ENCODE measurements at regions not wholly inside any gene's neighbourhood (a gene's known extent, or its start where the extent isn't known, plus 50 kb on each side); places are given as distances from the start of the nearest gene placed in this dataset.
"Not testable (repeated sequence)": the region's sequence is repeated elsewhere in the genome, so short reads cannot be mapped to it uniquely, and the experiment has no call there.

DNA sequence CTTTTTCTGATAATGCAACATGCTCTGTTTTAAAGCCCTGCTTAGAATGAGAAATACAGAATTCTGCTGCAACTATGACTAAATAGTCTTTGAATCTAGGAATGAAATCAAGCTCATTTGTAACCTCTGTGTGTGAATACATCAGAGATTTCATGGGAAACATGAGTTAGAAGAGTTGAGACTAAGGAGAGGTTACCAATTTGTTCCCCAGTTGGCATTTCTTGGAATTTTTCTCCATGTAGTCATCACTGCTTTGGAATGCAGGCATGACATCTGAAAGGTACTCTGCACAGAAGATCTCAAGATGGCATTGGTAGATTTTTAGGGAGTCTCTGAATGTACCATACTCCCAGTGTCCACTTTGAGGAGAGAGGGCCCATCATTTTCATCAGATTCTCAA is 237.2 kb downstream of the TFAP2A start:
- ATAC-seq (no peak), DNase-seq (no peak)

DNA sequence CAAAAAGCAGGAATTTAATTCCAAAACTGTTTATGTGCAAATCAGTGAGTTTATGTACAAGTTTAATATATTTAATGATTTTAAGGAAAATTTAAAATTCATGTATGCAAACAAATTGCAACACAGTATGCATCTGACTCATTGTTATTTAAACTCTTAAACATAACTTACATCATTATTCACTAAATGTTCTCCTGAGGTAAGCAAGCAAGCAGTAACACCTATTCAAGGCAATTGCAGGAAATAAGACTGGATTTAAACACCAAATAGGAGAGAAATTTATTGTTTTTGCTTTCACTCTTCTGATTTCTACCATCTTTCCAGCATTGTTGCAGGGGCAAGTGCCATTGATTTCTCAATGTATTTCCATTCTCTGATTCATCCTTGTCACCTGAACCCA is 239.5 kb downstream of the TFAP2A start:
- no peak for DNase-seq
- no peak for ATAC-seq

DNA sequence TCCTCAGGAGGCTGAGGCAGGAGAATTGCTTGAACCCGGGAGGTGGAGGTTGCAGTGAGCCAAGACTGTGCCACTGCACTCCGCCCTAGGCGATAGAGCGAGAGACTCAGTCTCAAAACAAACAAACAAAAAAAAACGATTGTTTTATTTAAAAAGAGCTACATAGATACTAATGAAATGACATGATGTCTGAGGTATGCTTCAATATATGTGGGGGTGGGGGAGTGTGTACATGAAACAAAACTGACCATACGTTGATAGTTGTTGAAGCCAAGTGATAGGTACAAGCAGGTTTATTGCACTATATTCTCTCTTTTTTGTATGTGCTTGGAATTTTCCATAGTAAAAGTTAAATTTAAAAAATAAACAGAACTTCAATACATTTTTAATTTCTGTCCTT is 240.1 kb downstream of the TFAP2A start:
- no peak for DNase-seq

DNA sequence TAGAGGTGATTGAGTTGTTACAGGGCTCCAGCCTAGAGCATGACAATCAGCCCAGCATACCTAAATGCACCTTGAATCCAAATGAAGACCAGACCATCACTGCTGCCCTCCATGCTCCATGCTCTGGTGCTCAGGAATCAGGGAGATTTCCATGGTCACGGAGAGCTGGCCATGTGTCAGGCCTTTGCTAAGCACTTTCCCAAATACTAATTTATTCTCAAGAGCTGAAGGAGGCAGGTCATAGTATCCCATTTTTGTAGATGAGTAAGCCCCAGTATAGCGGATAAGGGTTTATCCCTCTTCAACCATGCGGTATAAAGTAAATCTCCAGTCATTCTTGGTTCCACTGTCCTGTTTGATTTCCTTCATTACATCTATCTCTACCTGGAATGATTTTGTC is 240.8 kb downstream of the TFAP2A start:
- ATAC-seq, result no peak
- DNase-seq, result no peak

More for the DNA sequence above, 240.1 kb downstream of the TFAP2A start:
- ATAC-seq, result no peak

DNA sequence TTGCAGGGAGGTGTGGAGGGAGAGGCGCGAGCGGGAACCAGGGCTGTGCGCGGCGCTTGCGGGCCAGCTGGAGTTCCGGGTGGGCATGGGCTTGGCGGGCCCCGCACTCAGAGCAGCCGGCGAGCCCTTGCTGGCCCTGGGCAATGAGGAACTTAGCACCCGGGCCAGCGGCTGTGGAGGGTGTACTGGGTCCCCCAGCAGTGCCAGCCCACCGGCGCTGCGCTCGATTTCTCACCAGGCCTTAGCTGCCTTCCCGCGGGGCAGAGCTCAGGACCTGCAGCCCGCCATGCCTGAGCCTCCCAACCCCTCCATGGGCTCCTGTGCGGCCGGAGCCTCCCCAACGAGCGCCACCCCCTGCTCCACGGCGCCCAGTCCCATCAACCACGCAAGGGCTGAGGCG is 243.2 kb downstream of the TFAP2A start:
- not testable (repeated sequence) for ATAC-seq

DNA sequence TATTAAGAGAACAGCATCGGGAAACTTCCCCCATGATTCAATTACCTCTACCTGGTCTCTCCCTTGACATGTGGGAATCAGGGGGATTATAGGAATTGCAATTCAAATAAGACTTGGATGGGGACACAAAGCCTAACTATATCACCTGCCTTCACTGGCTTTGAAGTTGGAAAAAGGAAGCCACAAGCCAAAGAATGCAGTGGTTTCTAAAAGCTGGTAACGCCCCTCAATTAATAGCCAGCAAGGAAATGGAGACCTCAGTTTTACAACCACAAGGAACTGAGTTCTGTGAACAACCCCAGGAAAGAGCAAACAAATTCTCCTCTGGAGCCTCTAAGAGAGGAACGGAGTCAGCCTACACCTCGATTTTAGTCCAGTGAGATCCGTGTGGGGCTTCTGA is 244.1 kb downstream of the TFAP2A start:
- ATAC-seq (no peak), DNase-seq (no peak)

More for the DNA sequence above, 243.2 kb downstream of the TFAP2A start:
- DNase-seq, result not testable (repeated sequence)

DNA sequence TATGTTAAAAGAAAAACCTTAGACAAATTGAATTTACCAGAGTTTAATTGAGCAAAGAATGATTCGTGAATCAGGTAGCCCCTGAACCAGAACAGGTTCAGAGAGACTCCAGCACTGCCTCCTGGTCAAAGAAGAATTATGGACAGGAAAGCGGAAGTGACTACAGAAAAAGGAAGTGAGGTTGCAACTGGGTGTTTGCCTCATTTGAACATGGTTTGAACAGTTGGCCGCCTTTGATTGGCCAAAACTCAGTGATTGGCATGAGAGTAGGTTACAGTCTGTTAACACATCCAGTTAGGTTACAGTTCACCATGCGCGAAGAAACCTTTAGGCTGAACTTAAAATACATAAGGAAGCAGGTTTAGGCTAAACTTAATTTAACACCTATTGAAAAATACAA is 248.8 kb downstream of the TFAP2A start:
- DNase-seq (no peak), ATAC-seq (no peak)

DNA sequence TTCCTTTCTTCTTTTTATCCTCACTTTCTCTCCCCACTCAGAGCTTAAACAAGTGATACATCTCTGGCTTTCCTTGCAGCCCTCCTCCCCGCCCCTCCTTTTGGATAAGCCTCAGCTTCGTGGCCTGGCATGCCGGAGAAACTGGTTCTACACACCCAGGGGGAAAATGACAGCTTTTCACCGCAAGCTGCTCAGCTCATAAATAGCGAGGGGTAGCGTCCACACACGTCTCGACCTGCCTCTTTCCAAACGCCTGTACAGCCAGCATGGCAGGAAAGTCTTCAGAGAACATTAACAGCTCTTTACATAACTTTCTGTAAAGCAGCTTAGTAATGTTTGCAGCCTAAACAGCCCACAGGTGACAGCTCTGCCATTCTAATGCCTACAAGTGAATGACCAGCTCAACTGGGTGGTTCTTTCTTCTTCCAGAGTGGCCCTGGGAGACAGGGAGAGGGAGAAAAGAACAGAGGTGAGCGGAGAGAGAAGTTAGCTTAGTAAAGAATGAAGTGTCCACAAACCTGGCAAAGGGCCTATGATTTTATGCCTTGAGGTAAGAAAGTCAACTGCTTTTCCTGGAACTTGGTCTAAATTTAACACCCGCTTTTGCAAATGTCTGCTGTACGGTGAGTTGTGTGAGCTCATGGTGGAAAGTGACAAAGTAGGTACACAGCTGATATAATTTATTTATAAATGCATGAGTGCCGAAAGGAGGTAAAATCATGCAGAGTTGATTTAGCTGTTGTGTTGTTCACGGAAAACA is 251.5 kb downstream of the TFAP2A start:
- no peak for ATAC-seq

DNA sequence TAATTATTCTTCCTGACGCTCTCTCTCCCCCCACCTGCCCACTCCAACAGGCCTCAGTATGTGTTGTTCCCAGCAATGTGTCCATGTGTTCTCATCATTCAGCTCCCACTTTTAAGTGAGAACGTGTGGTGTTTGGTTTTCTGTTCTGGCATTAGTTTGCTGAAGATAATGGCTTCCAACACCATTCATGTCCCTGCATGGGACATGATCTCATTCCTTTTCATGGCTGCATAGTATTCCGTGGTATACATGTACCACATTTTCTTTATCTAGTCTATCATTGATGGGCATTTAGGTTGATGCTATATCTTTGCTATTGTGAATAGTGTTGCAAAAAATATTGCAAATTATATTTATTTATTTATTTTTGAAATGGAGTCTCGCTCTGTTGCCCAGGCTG is 258.0 kb downstream of the TFAP2A start:
- ATAC-seq (no peak), DNase-seq (no peak)

More for the DNA sequence above, 251.5 kb downstream of the TFAP2A start:
- DNase-seq, result no peak

DNA sequence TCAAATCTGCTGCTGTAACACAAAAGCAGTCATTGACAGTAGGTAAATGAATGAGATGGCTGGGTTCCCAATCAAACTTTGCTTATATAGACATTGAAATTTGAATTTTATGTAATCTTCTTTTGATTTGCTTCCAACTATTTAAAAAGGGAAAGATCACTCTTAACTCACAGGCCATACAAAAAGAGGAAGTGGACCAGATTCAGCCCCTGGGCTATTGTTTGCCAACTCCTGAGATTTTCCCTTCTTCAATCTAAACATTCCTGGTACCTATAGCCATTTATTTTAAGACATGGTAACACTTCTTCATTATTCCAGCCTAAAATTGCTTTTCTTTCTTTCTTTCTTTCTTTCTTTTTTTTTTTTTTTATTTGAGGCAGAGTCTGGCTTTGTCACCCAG is 260.6 kb downstream of the TFAP2A start:
- ATAC-seq, result no peak
- DNase-seq, result no peak

DNA sequence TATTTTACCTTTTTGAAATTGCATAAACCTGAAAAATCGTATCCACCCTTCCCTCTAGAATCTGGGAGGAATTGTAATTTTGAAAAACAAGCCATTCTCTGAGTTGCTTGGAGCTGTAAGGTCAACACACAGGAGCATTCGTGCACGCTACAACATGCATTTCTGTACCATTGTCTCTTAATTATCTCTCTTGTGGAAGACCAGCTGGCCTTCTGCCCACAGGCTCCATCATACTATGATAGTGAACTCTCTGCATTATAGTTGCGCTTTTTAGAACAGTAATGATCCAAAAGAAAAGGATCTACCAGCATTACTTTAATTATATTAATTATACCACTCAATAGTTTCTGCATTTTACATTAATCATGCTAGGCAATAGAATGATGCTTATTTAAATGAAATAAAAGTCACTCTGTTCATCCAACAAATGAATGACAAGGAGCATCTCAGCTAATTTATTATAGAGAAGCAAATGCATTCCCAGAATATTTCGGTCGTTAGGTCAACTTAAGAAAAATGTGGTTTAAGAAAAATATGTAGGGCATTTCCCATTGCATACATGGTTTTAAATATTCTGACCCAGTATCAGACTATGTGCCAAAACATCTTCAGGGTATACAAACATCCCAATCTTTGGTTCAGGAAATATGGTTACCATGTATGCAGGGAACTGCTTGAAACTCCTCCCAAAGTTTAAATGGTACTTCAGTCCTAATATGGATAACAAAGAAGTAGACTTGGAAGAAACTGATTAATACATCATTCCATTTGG is 263.5 kb downstream of the TFAP2A start:
- ATAC-seq (no peak), DNase-seq (no peak)

DNA sequence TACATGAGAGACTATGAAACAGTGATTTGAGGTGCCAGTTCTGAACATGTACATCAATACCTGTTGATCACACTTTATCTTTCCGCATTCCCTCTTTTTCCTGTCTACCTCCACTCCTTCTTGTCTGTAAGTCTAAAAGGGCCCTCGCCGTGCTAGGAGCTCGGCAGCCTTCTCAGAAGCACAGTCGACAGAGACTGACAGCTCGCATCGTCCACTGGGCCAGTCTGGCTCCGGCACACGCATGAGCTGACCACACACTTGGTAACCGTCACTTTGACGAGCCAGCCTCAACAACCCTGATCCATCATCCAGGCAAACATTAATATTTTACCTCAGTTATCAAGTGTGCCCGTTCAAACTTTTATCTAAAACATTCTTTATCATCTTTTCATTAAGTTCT is 265.3 kb downstream of the TFAP2A start:
- DNase-seq (no peak), ATAC-seq (no peak)

DNA sequence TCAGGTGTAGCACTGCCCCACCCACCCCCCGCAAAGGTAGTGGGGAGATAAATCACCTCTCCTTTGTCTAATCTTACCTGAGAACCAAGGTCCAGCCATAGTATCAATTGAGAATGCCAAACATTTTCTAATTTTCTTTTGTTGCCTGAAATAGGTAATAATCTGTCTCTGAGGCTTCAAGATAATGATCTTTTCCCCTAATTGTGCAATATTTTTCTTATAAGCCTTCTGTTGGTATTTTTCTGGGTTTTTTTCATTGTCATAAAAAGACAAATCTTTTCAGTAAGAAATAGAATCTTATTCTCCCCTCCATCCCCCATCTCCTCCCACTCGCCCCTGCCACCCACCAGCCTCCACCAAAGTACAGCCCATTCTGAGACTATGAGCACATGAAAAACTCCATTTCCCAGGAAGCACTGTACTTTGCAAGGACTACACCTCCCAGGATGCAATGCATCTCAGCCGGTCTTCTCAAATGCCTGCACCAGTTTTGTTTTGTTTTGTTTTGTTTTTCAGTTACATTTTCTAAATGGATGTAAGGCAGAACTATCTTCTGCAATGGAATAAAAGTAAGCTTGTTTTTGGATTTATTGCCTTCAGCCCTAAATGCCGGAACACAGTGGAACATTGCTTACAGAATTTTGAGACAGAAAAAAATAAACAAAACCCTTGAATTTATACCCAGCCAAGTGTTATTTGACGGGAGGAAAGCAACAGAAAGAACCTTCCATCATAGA is 268.0 kb downstream of the TFAP2A start:
- ATAC-seq (no peak), DNase-seq (no peak)

DNA sequence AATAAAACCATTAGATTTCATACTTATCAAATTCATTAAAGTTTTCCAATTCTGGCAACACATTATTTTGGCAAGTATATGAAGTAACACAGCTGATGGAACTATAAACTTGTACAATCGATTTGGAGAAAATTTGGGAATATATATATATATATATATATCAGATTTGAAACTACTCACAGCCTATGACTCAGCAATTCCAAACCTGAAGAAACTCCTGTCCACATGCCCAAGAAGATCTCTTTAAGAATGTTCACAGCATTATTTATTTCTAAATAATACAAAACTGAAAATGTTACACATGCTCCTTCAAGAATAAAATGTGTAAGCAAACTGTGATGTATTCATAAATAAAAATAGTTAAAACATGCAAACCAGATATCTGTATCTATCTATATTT is 270.1 kb downstream of the TFAP2A start:
- no peak for ATAC-seq
- DNase-seq, result no peak

DNA sequence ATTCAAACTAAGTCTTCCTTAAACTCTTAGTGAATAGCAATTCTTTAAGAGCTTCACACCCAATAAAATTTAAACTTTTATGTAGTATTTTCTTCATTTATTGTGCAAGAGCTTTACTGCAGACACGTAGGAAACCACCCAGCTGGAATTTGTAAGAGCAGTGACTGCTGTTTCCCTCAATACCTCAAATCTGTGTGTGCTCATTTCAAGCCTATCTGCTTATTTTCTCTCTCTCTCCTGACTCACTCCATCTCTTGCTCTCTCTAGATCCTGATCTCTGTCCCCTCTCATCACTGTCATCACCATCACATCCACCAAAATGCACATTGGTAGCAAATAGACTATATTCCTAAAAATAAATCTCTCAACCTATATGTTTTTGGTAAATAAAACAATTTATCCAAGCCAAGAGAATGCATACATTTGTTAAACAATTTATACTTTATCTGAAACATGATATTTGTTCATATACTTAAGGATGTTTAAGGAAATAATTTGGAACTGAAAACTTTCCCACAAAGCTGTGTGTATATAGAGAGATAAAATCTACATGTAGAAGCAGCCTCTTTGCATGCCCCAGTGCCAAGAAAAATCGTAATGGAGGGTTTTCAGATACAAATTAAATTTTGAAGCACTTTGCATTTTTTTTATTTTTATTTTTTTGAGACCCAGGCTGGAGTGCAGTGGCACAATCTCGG is 273.0 kb downstream of the TFAP2A start:
- DNase-seq (no peak), ATAC-seq (no peak)

DNA sequence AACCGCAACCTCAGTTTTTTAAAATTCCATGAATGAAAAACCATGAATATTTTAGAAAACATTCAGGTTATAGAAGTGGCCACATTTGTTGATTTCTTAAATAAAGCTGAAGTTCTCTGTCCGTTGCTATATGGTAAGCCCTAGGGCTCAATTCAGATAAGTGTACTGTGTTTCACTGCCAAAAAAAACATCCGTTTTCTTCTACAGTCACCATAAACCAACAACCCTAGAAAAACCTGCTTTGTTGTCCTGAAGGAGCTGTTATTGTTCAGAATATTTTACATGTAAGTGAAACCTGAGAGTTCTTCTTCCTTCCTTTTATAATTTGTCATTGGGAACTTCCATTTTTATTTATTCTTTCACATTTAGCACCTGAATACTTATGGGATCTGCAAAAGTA is 274.1 kb downstream of the TFAP2A start:
- no peak for ATAC-seq

DNA sequence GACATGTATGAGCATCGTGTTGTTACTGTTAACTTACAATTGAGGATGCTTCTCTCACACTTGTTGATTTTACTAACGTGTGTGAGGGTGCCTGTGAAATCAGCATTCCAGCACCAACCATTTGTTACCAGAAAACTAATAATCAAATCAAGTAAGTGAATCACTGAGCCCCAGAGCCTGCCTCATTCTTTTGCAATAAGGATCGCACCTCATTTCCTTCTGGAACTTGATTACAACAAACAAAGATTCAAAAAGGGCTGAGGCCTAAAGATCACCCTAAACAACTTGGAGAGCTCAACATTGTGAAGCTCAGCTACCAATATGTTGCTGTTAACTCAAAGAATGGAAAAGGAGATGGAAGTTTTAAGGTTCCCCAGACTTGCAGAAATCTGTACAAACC is 274.7 kb downstream of the TFAP2A start:
- ATAC-seq (no peak), DNase-seq (no peak)

More for the DNA sequence above, 274.1 kb downstream of the TFAP2A start:
- no peak for DNase-seq

DNA sequence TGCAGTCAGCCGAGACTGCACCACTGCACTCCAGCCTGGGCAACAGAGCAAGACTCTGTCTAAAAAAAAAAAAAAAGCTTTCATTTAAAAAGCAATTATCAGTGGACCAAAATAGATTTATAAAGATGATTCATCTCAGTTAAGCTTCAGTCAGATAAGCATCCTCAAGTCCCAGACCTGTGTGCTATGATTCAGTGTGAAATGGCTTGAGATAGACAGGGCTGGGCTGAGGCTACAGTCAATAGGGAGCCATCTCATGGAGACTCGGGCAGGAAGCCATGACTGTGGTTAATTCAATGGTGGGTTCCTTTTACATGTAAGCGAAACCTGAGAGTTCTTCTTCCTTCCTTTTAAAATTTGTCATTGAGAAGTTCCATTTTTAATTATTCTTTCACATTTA is 276.0 kb downstream of the TFAP2A start:
- no peak for ATAC-seq
- no peak for DNase-seq

DNA sequence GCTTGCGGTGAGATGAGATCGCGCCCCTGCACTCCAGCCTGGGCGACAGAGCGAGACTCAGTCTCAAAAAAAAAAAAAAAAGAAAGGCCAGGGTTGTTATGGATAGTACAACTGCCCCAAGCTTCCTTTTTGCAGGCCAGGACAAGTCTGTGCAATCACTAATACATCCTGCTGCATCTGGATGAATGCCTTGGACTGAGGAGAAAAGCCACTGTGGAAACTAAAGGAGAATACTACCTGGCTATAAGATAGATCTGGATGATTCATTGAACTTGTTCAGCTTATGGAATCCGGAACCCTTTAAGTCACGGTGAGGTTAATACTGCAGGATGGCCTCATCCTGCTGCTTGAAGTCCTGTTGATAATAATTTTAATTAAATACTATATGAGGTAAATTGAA is 278.2 kb downstream of the TFAP2A start:
- no peak for DNase-seq

DNA sequence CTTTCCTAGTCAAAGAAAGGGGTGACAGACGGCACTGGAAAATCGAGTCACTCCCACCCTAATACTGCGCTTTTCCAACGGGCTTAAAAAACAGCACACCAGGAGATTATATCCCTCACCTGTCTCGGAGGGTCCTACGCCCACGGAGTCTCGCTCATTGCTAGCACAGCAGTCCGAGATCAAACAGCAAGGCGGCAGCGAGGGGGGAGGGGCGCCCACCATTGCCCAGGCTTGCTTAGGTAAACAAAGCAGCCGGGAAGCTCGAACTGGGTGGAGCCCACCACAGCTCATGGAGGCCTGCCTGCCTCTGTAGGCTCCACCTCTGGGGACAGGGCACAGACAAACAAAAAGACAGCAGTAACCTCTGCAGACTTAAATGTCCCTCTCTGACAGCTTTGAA is 280.7 kb downstream of the TFAP2A start:
- not testable (repeated sequence) for ATAC-seq, DNase-seq

More for the DNA sequence above, 278.2 kb downstream of the TFAP2A start:
- no peak for ATAC-seq

DNA sequence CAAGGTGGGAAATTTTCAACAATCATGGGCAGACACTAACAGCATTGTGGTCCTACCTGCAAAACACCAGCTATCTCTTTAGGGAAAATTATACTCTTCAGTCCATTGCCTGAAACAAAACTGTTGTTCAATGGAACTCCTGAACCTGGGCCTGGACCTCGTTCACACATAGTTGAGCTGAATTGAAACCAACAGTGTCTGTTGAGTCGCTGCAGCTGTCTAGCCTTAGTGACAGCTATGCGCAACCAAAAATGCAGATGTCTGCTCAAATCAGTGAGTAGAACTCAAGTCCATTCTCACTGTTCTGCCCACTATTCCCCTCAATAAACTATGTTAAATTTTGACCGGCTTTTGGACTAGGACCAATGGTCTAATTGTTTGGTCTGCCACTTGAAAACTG is 286.2 kb downstream of the TFAP2A start:
- DNase-seq, result no peak
- no peak for ATAC-seq

DNA sequence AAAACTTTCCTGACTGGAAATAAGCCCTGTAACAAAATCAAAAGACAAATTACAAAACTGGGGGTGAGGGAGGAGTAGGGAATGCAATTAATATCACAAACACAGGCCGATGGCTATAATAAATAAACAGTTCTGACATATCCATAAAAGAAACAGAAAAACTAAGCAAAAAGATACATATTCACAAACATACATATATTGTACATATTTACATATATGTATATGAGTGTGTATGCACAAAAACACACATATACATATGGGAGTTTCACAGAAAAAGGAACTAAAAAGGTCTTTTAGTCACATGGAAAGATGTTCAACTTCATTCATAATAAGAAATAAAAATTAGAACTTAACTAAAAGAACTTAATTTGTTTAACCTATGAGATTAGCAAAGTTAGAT is 292.7 kb downstream of the TFAP2A start:
- ATAC-seq, result no peak
- DNase-seq, result no peak

Data from stimulated activated naive CD8-positive, alpha-beta T cell treated with anti-CD3 and anti-CD28 coated beads, Interleukin-15, Interleukin-2, amounts not matched to agents 100 U/mL and 50 U/mL, for 24 hours (primary cell).